ENCODE measurements at regions not wholly inside any gene's neighbourhood (a gene's known extent, or its start where the extent isn't known, plus 50 kb on each side); places are given as distances from the start of the nearest gene placed in this dataset.
"Not testable (repeated sequence)": the region's sequence is repeated elsewhere in the genome, so short reads cannot be mapped to it uniquely, and the experiment has no call there.

DNA sequence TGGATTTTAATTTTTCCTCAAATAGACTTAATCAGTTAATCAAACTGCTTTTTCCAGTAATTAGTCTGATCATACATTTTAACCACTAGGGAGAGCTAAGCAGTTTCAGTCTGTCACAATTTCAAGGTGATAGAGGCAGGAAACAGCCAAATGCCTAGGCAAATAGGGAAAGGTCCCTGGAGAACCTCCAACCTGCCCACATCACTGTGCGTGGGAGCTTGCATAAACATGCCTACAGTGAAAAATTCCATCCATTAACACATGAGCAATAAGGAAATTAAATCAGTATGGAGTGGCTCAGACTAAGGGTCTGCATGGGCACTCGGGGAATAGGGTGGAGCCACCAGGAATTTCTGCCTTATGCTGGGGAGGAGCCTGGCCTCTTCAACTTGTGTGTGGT is 74.6 kb downstream of the AASDHPPT start:
- DNase-seq (ENCODE audit: low read depth, low spot score): no peak
- H3K4me3 ChIP-seq (ENCODE audit: low read length): no peak overlapping the region

DNA sequence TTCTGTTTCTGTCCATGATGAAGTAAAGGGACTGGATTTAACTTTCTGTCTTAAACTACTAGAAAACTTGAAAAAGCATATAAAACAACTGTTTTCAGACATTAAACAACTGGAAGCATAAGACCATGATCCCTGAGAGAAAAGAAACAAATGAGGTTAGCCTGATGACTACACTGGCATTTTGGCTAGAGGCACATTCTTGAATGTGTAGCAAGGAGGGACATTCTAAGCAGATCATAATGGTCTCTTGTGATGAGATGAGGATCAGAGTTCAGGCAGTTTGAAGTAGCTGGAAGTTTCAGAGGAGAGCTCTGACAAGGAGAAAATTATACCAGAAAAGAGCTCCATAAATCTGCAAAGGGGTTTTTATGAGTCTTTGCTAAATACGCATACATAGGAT is 75.4 kb downstream of the AASDHPPT start:
- DNase-seq (ENCODE audit: low read depth, low spot score): no peak
- H3K4me3 ChIP-seq (ENCODE audit: low read length): no peak overlapping the region

DNA sequence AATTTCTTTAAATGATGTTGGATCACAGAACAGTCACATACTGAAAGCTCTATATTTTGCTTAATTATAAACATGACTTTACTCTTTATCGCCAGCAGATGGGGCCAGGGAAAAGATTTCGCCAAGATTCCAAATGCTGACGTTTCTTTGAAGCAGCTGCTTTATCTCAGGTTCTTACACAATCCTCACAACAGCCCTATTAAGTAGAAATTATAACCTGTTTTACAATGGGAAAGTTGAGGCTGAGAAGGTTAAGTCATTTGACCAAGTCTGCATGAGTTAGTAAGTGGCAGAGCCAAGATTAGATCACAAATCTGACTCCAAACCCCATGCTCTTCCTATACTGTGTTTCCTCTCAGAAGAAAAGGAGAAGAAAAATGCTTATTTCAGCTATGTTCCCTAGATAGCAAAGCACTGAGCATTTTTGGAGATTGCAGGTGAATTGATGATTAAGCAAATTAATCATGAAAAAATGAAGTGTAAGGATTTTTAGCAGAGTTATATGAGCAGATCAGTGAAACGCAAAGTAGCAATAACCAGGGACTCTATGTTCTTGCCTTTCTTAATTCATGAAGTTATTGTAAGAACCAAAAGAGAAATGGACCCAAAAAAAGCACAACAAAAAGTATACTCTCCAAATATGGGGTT is 79.0 kb downstream of the AASDHPPT start:
- peak; percentile 36 for DNase-seq (ENCODE audit: low read depth, low spot score)

GRCh38 chr11:106158406-106158805 is 80.9 kb downstream of the AASDHPPT start:
- H3K4me3 ChIP-seq (ENCODE audit: low read length): no peak overlapping the region

More for the DNA sequence above, 79.0 kb downstream of the AASDHPPT start:
- no peak overlapping the region for H3K4me3 ChIP-seq (ENCODE audit: low read length)

GRCh38 chr11:106159836-106160235 is 82.4 kb downstream of the AASDHPPT start:
- no peak overlapping the region for H3K4me3 ChIP-seq (ENCODE audit: low read length)
- DNase-seq (ENCODE audit: low read depth, low spot score): no peak

More at GRCh38 chr11:106158406-106158805, 80.9 kb downstream of the AASDHPPT start:
- DNase-seq (ENCODE audit: low read depth, low spot score): no peak

GRCh38 chr11:106160494-106160893 is 83.0 kb downstream of the AASDHPPT start:
- no peak overlapping the region for H3K4me3 ChIP-seq (ENCODE audit: low read length)
- peak; percentile 7 for DNase-seq (ENCODE audit: low read depth, low spot score)

GRCh38 chr11:106161775-106162634 is 84.5 kb downstream of the AASDHPPT start:
- H3K4me3 ChIP-seq (ENCODE audit: low read length): no peak overlapping the region

DNA sequence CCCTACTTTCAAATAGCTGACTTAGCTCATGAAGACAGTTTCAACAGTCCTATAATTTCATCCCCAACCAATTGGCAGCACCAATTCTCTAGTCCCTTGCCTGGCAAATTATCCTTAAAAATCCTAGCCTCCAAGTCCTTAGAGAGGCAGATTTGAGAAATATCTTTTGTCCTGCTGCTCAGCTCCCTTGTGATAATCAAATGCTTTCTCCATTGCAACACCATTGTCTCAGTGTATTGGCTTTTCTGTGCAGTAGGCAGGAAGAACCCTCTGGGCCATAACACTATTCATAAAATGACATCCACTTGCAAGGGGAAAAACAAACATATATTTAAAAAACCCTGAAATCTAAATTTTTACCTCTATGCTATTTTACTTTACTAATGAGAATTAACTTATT is 89.6 kb downstream of the AASDHPPT start:
- DNase-seq (ENCODE audit: low read depth, low spot score): no peak
- H3K4me3 ChIP-seq (ENCODE audit: low read length): no peak overlapping the region

More at GRCh38 chr11:106161775-106162634, 84.5 kb downstream of the AASDHPPT start:
- no peak for DNase-seq (ENCODE audit: low read depth, low spot score)

DNA sequence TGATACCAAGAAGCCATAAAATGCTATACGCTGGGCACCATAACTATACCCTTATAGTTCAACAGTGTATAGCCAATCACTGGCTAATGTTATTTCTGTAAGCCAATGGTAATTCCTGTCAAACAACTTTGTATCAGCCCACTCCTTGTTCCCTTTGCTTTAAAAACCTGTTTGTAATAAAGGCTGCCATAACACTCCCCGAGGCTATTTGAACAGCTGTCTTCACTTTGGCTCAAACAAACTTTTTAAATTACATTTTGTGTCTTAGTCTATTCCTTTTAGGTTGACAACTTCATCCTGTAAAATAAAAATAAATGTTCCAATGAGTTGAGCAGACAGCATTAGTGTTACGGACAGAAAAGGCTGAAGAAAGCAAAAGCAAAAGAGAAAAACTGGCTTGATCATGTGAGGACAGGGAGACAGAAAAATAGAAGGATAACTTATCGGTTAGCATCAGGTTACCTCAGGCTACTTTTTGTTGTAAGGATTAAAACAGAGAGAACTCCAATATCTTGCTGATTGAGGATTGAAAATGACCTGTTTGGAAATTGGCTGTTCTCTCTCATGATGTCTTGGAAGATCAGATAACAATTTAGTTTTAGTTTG is 95.0 kb downstream of the AASDHPPT start:
- DNase-seq (ENCODE audit: low read depth, low spot score): no peak
- no peak overlapping the region for H3K4me3 ChIP-seq (ENCODE audit: low read length)

GRCh38 chr11:106173291-106173690 is 95.8 kb downstream of the AASDHPPT start:
- H3K4me3 ChIP-seq (ENCODE audit: low read length): no peak overlapping the region
- no peak for DNase-seq (ENCODE audit: low read depth, low spot score)

DNA sequence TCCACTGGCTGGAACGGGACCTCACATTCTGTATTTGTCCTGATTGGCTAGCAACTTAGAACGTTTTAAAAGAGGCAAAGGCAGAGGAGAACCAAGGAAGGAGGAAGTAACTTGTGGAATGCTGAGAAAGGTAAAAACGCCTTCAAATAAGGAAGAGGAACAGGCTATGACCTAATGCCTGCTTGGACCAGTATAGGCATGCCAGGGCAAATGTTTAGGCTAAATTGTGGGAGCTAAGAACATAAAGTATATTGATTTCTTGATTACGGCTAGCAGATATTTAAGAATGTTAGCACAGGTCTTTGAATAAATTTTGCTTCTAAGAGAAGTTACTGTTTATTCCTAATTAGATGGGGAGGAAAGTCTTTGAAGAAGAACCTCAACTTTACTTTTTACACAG is 96.5 kb downstream of the AASDHPPT start:
- not testable (repeated sequence) for DNase-seq (ENCODE audit: low read depth, low spot score)

DNA sequence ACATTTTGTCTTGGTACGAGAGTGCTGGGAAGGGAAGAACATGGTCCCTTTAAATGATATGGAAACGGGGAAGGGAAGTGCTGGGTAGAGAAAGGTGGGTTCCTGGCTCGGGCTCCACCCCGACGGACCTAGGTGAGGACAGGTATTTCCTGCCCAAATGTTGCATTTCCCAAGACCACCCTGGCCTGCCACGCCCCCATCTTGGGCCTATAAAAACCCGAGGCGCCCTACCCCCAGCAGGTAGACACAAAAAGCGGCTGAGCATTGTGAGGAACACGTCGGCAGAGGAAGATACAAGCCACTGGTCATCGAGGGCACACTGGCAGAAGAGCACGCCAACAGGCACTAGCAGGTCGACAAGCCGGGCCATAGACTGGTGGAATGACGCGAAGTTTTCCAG is 99.4 kb downstream of the AASDHPPT start:
- no peak overlapping the region for H3K4me3 ChIP-seq (ENCODE audit: low read length)
- DNase-seq (ENCODE audit: low read depth, low spot score): no peak

More for the DNA sequence above, 96.5 kb downstream of the AASDHPPT start:
- not testable (repeated sequence) for H3K4me3 ChIP-seq (ENCODE audit: low read length)

GRCh38 chr11:106177311-106177710 is 99.8 kb downstream of the AASDHPPT start:
- no peak for DNase-seq (ENCODE audit: low read depth, low spot score)
- H3K4me3 ChIP-seq (ENCODE audit: low read length): no peak overlapping the region

GRCh38 chr11:106178361-106178760 is 100.9 kb downstream of the AASDHPPT start:
- no peak overlapping the region for H3K4me3 ChIP-seq (ENCODE audit: low read length)
- no peak for DNase-seq (ENCODE audit: low read depth, low spot score)

- DNase-seq (ENCODE audit: low read depth, low spot score): no peak
- H3K4me3 ChIP-seq (ENCODE audit: low read length): no peak overlapping the region
These were observed 101.6 kb downstream of the AASDHPPT start for GRCh38 chr11:106179048-106179447.

GRCh38 chr11:106186630-106187029 is 109.2 kb downstream of the AASDHPPT start:
- no peak overlapping the region for H3K4me3 ChIP-seq (ENCODE audit: low read length)
- no peak for DNase-seq (ENCODE audit: low read depth, low spot score)

- H3K4me3 ChIP-seq (ENCODE audit: low read length): no peak overlapping the region
- no peak for DNase-seq (ENCODE audit: low read depth, low spot score)
These were observed 110.5 kb downstream of the AASDHPPT start for GRCh38 chr11:106187860-106188456.

DNA sequence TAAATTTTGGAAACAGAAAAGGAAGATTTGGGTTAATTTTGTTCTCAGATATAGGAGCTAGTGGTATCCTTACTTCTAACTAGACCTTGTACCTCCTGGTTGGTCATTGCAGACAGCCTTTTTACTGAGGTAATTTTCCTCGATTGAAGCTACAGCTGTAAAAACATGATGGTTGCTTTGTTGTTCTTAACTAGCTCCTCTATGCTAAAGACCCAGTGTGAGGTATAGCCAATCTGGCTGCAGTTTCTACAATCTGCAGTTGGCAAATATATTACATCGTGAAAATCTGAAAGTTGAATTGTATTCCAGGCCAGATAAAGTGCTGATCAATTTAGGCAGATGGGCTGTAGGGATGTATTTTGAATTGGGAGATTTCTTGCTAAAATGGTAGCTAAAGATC is 116.5 kb downstream of the AASDHPPT start:
- H3K4me3 ChIP-seq (ENCODE audit: low read length): no peak overlapping the region
- DNase-seq (ENCODE audit: low read depth, low spot score): no peak

GRCh38 chr11:106197438-106197837 is 120.0 kb downstream of the AASDHPPT start:
- H3K4me3 ChIP-seq (ENCODE audit: low read length): no peak overlapping the region
- DNase-seq (ENCODE audit: low read depth, low spot score): no peak
